SK-N-SH (cell line): ENCODE measurements at regions not wholly inside any gene's neighbourhood (a gene's known extent, or its start where the extent isn't known, plus 50 kb on each side); places are given as distances from the start of the nearest gene placed in this dataset.

Experiments used
- CTCF ChIA-PET: fragments of 300-600, 350-600 bp; formaldehyde crosslinking; extraction: SDS; loops from one replicate; lab custom pipeline; 2021; lab: Yijun Ruan, JAX
- POLR2A ChIA-PET: fragments of 350-600 bp; sonication (Branson Sonifier 250); formaldehyde crosslinking; extraction: SDS; loops from one replicate; lab custom pipeline; 2020; ENCODE audit warnings: antibody characterized with exemption, inconsistent platforms; lab: Yijun Ruan, JAX
- DNase-seq: peaks from one replicate; pipeline ENCODE4 v3.0.0; 2012
- H2AFZ ChIP-seq: fragments of 200-600 bp; sonication (generic); 2 replicates; pipeline ENCODE4 v1.8.1; 2016; ENCODE audit warnings: antibody characterized with exemption, mild to moderate bottlenecking, low read depth
- H3F3A ChIP-seq: fragments of 200-600 bp; sonication (generic); replicated peaks from 2 replicates; pipeline ENCODE3; 2016; ENCODE audit warnings: antibody characterized with exemption, mild to moderate bottlenecking; ENCODE audit not compliant: insufficient read depth
- H3K27ac ChIP-seq, 2 experiments: fragments of 200-500 bp in 1 of 2; fragments of 200-600 bp in 1 of 2; sonication (Bioruptor generic) in 1 of 2; sonication (generic), shearing (Covaris generic) in 1 of 2; 2 replicates each; pipeline versions ENCODE4 v1.5.1 to v1.6.1; 2014 to 2016; ENCODE audit warnings: low read depth in 2 of 2, inconsistent platforms in 1 of 2, low read length in 1 of 2, mild to moderate bottlenecking in 1 of 2, mixed read lengths in 1 of 2
- H3K27me3 ChIP-seq: fragments of 200-600 bp; sonication (generic), shearing (Covaris generic); 2 replicates; pipeline ENCODE4 v1.6.1; 2016; ENCODE audit warnings: mixed run types; ENCODE audit not compliant: insufficient read depth
- H3K36me3 ChIP-seq, 2 experiments: fragments of 200-500 bp in 1 of 2; fragments of 200-600 bp in 1 of 2; sonication (Bioruptor generic) in 1 of 2; sonication (generic) in 1 of 2; replicated peaks in 1 of 2; 2 replicates each; pipeline versions ENCODE3 to v1.5.1; 2014 to 2016; ENCODE audit warnings: low read length in 1 of 2, mild to moderate bottlenecking in 1 of 2; ENCODE audit not compliant: insufficient read depth in 2 of 2, control insufficient read depth in 1 of 2
- H3K4me1 ChIP-seq, 2 experiments: fragments of 200-500 bp in 1 of 2; fragments of 200-600 bp in 1 of 2; sonication (Bioruptor generic) in 1 of 2; sonication (generic), shearing (Covaris generic) in 1 of 2; 2 replicates each; pipeline versions ENCODE4 v1.5.1 to v1.6.1; 2014 to 2016; ENCODE audit warnings: low read depth in 1 of 2, low read length in 1 of 2, mixed run types in 1 of 2; ENCODE audit not compliant: insufficient read depth in 2 of 2, control insufficient read depth in 1 of 2
- H3K4me2 ChIP-seq: fragments of 200-600 bp; sonication (generic), shearing (Covaris generic); 2 replicates; pipeline ENCODE4 v1.6.1; 2017; ENCODE audit warnings: mixed run types
- H3K4me3 ChIP-seq, 2 experiments: fragments of 200-500 bp in 1 of 2; fragments of 200-600 bp in 1 of 2; sonication (Bioruptor generic) in 1 of 2; sonication (generic), shearing (Covaris generic) in 1 of 2; 2 replicates each; pipeline versions ENCODE4 v1.5.1 to v1.8.1; 2014 to 2016; ENCODE audit warnings: low read depth in 2 of 2, inconsistent platforms in 1 of 2, low read length in 1 of 2, mild to moderate bottlenecking in 1 of 2, mixed read lengths in 1 of 2, moderate library complexity in 1 of 2
- H3K79me2 ChIP-seq: fragments of 200-600 bp; sonication (generic); 2 replicates; pipeline ENCODE4 v1.8.1; 2017; ENCODE audit warnings: mild to moderate bottlenecking; ENCODE audit not compliant: insufficient read depth
- H3K9ac ChIP-seq: fragments of 200-600 bp; sonication (generic); 2 replicates; pipeline ENCODE4 v1.6.1; 2017; ENCODE audit warnings: mixed run types
- H3K9me2 ChIP-seq: fragments of 200-600 bp; sonication (generic); 2 replicates; pipeline ENCODE4 v1.6.1; 2017; ENCODE audit warnings: mixed run types
- H3K9me3 ChIP-seq: fragments of 200-600 bp; sonication (generic); 2 replicates; pipeline ENCODE4 v1.6.1; 2017; ENCODE audit warnings: mixed run types, mild to moderate bottlenecking, moderate library complexity
- H4K20me1 ChIP-seq: fragments of 200-600 bp; sonication (generic); 2 replicates; pipeline ENCODE4 v1.6.1; 2017; ENCODE audit warnings: mild to moderate bottlenecking, mixed run types; ENCODE audit not compliant: insufficient read depth
- CHD2 ChIP-seq: fragments of 150-350 bp; IDR thresholded peaks from 2 replicates; pipeline ENCODE4 v1.6.1; 2018; ENCODE audit warnings: low read length; ENCODE audit not compliant: partially characterized antibody
- CTCF ChIP-seq: fragments of 200-600 bp; sonication (generic); IDR thresholded peaks from 2 replicates; pipeline ENCODE4 v1.6.1; 2017; ENCODE audit warnings: antibody characterized with exemption, mild to moderate bottlenecking, moderate library complexity
- EP300 ChIP-seq, 2 experiments: IDR thresholded peaks; 2 replicates each; pipeline versions ENCODE4 v1.4.0 to v1.6.1; 2012; ENCODE audit warnings: borderline replicate concordance in 1 of 2, low read depth in 1 of 2, low read length in 1 of 2
- EZH2phosphoT487 ChIP-seq: fragments of 200-600 bp; sonication (generic); IDR thresholded peaks from 2 replicates; pipeline ENCODE4 v1.6.1; 2017; ENCODE audit warnings: low read depth, mixed run types, mild to moderate bottlenecking, antibody characterized with exemption, moderate library complexity, borderline replicate concordance
- FOSL2 ChIP-seq: IDR thresholded peaks from 2 replicates; pipeline ENCODE4 v1.4.0; 2012; ENCODE audit warnings: low read depth, mild to moderate bottlenecking, moderate library complexity, borderline replicate concordance
- FOXJ3 ChIP-seq: sonication (generic); formaldehyde crosslinking; IDR thresholded peaks from 2 replicates; pipeline ENCODE4 v1.5.1; 2020; ENCODE audit warnings: mild to moderate bottlenecking, missing genetic modification reagents
- FOXM1 ChIP-seq: IDR thresholded peaks from 2 replicates; pipeline ENCODE4 v1.4.0; 2012; ENCODE audit warnings: low read depth, mild to moderate bottlenecking
- IRF3 ChIP-seq: fragments of 150-350 bp; IDR thresholded peaks from 2 replicates; pipeline ENCODE4 v1.6.1; 2016; ENCODE audit warnings: mild to moderate bottlenecking, low read depth, low read length
- MAX ChIP-seq: IDR thresholded peaks from 2 replicates; pipeline ENCODE4 v1.4.0; 2012; ENCODE audit warnings: low read depth
- MEF2A ChIP-seq: IDR thresholded peaks from 2 replicates; pipeline ENCODE4 v1.4.0; 2012; ENCODE audit warnings: low read depth, borderline replicate concordance
- MXI1 ChIP-seq: IDR thresholded peaks from 2 replicates; pipeline ENCODE4 v1.6.1; 2012; ENCODE audit warnings: mild to moderate bottlenecking, low read depth, low read length, improper control_type of control experiment
- NFIC ChIP-seq: IDR thresholded peaks from 2 replicates; pipeline ENCODE4 v1.4.0; 2012; ENCODE audit warnings: borderline replicate concordance
- NRF1 ChIP-seq: IDR thresholded peaks from 2 replicates; pipeline ENCODE4 v1.6.1; 2012; ENCODE audit warnings: low read depth, mild to moderate bottlenecking, low read length
- PBX3 ChIP-seq: IDR thresholded peaks from 2 replicates; pipeline ENCODE4; 2012
- POLR2AphosphoS5 ChIP-seq: IDR thresholded peaks from 2 replicates; pipeline ENCODE4 v1.6.1; 2012; ENCODE audit warnings: low read depth, low read length
- RCOR1 ChIP-seq: fragments of 150-350 bp; IDR thresholded peaks from 2 replicates; pipeline ENCODE4 v1.6.1; 2017; ENCODE audit warnings: antibody characterized with exemption, low read length
- RXRA ChIP-seq: IDR thresholded peaks from 2 replicates; pipeline ENCODE4 v1.4.0; 2012; ENCODE audit warnings: low read depth, mild to moderate bottlenecking, borderline replicate concordance
- TCF12 ChIP-seq: IDR thresholded peaks from 2 replicates; pipeline ENCODE4 v1.4.0; 2012
- TEAD4 ChIP-seq: IDR thresholded peaks from 2 replicates; pipeline ENCODE4 v1.4.0; 2012; ENCODE audit warnings: mild to moderate bottlenecking, borderline replicate concordance; ENCODE audit not compliant: insufficient read depth
- USF2 ChIP-seq: fragments of 150-350 bp; IDR thresholded peaks from 2 replicates; pipeline ENCODE4 v1.6.1; 2017; ENCODE audit warnings: antibody characterized with exemption, low read length, low read depth, borderline replicate concordance
- WGBS: methylation state at CpG from one replicate; pipeline ENCODE4 v1.1.6; 2017; ENCODE audit warnings: low lambda C conversion rate; 5-methylcytosine and 5-hydroxymethylcytosine counted together

- no peaks in the 10 kb centered on the region for H3K36me3 ChIP-seq
- peaks cover 31% of the 10 kb centered on the region; the same call in 1 of the 2 replicates for H3K27me3 ChIP-seq
- ChIA-PET POLR2A (no interaction called here), CTCF (no interaction called here)
- H4K20me1 ChIP-seq, result no peaks in the 10 kb centered on the region
- no peaks in the 10 kb centered on the region for H3K79me2 ChIP-seq
- no peak for TF ChIP-seq NFIC
- TF ChIP-seq FOXM1, result no peak
- no peak for TF ChIP-seq MXI1
- TF ChIP-seq USF2, result no peak
- TF ChIP-seq RXRA, result no peak
- TF ChIP-seq MAX, result no peak
- TF ChIP-seq EZH2phosphoT487, result no peak
- TF ChIP-seq FOSL2, result no peak
- TF ChIP-seq IRF3, result no peak
- TF ChIP-seq TEAD4, result no peak
- no peak for TF ChIP-seq FOXJ3 (CRISPR knock-in tag)
- TF ChIP-seq EP300 (IDR thresholded peaks at IDR 0.05; ENCODE audit: borderline replicate concordance in 1 of 2, low read depth in 1 of 2, low read length in 1 of 2), result no peak
- TF ChIP-seq POLR2AphosphoS5, result no peak
- no peak for TF ChIP-seq PBX3
- TF ChIP-seq TCF12, result no peak
- TF ChIP-seq MEF2A, result no peak
- no peak for TF ChIP-seq NRF1
- no peak for TF ChIP-seq CHD2
- TF ChIP-seq RCOR1, result no peak
- TF ChIP-seq CTCF, result no peak
- no peak for DNase-seq
- H3K4me3 ChIP-seq, result no peak overlapping the region
- H3K4me2 ChIP-seq, result peak overlapping the region; percentile 38
- no peaks in the 10 kb centered on the region; a peak in 1 of 4 replicates for H3K4me1 ChIP-seq
- WGBS, result 5% methylated on average over 9 of the region's 9 CpGs
- no peaks in the 10 kb centered on the region for H3K9me3 ChIP-seq
- no peak overlapping the region for H3K9ac ChIP-seq
- H3K9me2 ChIP-seq, result no peaks in the 10 kb centered on the region
- H3F3A ChIP-seq, result no peaks in the 10 kb centered on the region
- H3K27ac ChIP-seq, result no peak overlapping the region
- no peak overlapping the region for H2AFZ ChIP-seq
Measured at GRCh38 chrX:45900766-45901615, 644.2 kb downstream of the ZNF674 start.
